Left lung (tissue), 4 donors: ENCODE measurements at regions not wholly inside any gene's neighbourhood (a gene's known extent, or its start where the extent isn't known, plus 50 kb on each side); places are given as distances from the start of the nearest gene placed in this dataset.
A peak's percentile ranks its signal among the peaks of the same experiment; 100 is the strongest.

Experiments
- ATAC-seq: fragments of 200-7000 bp; cut with Tn5 transposase; one replicate; pipeline ENCODE4 v1.9.1; 2020; ENCODE audit warnings: moderate library complexity
- DNase-seq, 4 donors: peaks; one replicate each; pipeline ENCODE4 v3.0.0-alpha.2; 2013 to 2020
- H3K27ac ChIP-seq, 2 donors: fragments of 200-600 bp; sonication (generic) in 1 of 2; one replicate each; pipeline versions ENCODE4 v1.5.0 to v1.8.0; 2020 to 2021
- H3K27me3 ChIP-seq, 2 donors: fragments of 200-600 bp; sonication (generic) in 1 of 2; one replicate each; pipeline versions ENCODE4 v1.5.0 to v1.8.0; 2020 to 2021
- H3K36me3 ChIP-seq, 2 donors: fragments of 200-600 bp; sonication (generic) in 1 of 2; one replicate each; pipeline versions ENCODE4 v1.5.0 to v1.8.0; 2020 to 2021
- H3K4me1 ChIP-seq, 2 donors: fragments of 200-600 bp; one replicate each; pipeline ENCODE4 v1.8.0; 2021
- H3K4me3 ChIP-seq, 2 donors: fragments of 200-600 bp; sonication (generic) in 1 of 2; one replicate each; pipeline versions ENCODE4 v1.5.0 to v1.8.0; 2020 to 2021; ENCODE audit warnings: mild to moderate bottlenecking in 1 of 2
- H3K9me3 ChIP-seq, 2 donors: fragments of 200-600 bp; sonication (generic) in 1 of 2; one replicate each; pipeline versions ENCODE4 v1.5.0 to v1.8.0; 2020 to 2021
- CTCF ChIP-seq, 2 donors: fragments of 200-600 bp; sonication (generic) in 1 of 2; IDR thresholded peaks; one replicate each; pipeline versions ENCODE4 v1.5.0 to v1.8.0; 2021; ENCODE audit warnings: antibody characterized with exemption in 2 of 2
- intact Hi-C, 2 donors: fragments of 100-400 bp; cut with DNase I; formaldehyde crosslinking; loops; one replicate each; pipeline versions ENCODE4 v1.11.2 to v1.14.2; 2022
- donor health status: DM: no; HTN: yes; CAD: no.
- donor health status: DM: no; HTN: no; CAD: no.

GRCh38 chr7:145978769-145979168 is 137.8 kb upstream of the CNTNAP2 start:
- H3K27me3 ChIP-seq: no peaks in the 10 kb centered on the region
- intact Hi-C loops: no loop called here
- H3K27ac ChIP-seq: no peak overlapping the region
- no peak overlapping the region for H3K4me3 ChIP-seq
- no peaks in the 10 kb centered on the region for H3K36me3 ChIP-seq
- no peak for TF ChIP-seq CTCF (IDR thresholded peaks at IDR 0.05)
- no peak for DNase-seq
- H3K4me1 ChIP-seq: no peaks in the 10 kb centered on the region
- no peak for ATAC-seq
- peaks cover 0 to 2% of the 10 kb centered on the region in 2 donors for H3K9me3 ChIP-seq

GRCh38 chr7:145959981-145960380 is 156.6 kb upstream of the CNTNAP2 start:
- Histone ChIP-seq H3K36me3 (no peaks in the 10 kb centered on the region), H3K9me3 (peaks cover 0 to 22% of the 10 kb centered on the region in 2 donors), H3K4me1 (no peaks in the 10 kb centered on the region), H3K27ac (no peak overlapping the region), H3K4me3 (no peak overlapping the region), H3K27me3 (no peaks in the 10 kb centered on the region)
- no peak for DNase-seq
- intact Hi-C loops: no loop called here
- ATAC-seq: no peak
- TF ChIP-seq CTCF (IDR thresholded peaks at IDR 0.05): no peak

- no peak for TF ChIP-seq CTCF (IDR thresholded peaks at IDR 0.05)
- H3K4me3 ChIP-seq: no peak overlapping the region
- H3K9me3 ChIP-seq: peaks cover 0 to 13% of the 10 kb centered on the region in 2 donors
- no peak overlapping the region for H3K27ac ChIP-seq
- intact Hi-C loops: no loop called here
- peak in 1 of 4 donors; percentile 3 for DNase-seq
- no peaks in the 10 kb centered on the region for H3K27me3 ChIP-seq
- no peaks in the 10 kb centered on the region for H3K4me1 ChIP-seq
- H3K36me3 ChIP-seq: no peaks in the 10 kb centered on the region
- no peak for ATAC-seq
Observed at GRCh38 chr7:145957160-145957890, 159.3 kb upstream of the CNTNAP2 start.

- peak in 2 of 4 donors; percentile 41 to 43 for DNase-seq
- no peaks in the 10 kb centered on the region for H3K4me1 ChIP-seq
- no peak for ATAC-seq
- H3K27me3 ChIP-seq: no peaks in the 10 kb centered on the region
- TF ChIP-seq CTCF (IDR thresholded peaks at IDR 0.05): no peak
- peaks cover 0 to 6% of the 10 kb centered on the region in 2 donors for H3K9me3 ChIP-seq
- no peaks in the 10 kb centered on the region for H3K36me3 ChIP-seq
- H3K4me3 ChIP-seq: no peak overlapping the region
- no peak overlapping the region for H3K27ac ChIP-seq
- intact Hi-C loops: no loop called here
Observed at GRCh38 chr7:145951566-145951965, 165.0 kb upstream of the CNTNAP2 start.

GRCh38 chr7:145928937-145929336 is 187.7 kb upstream of the CNTNAP2 start:
- DNase-seq (no peak), ATAC-seq (no peak)
- no peaks in the 10 kb centered on the region for H3K4me1 ChIP-seq
- no peaks in the 10 kb centered on the region for H3K36me3 ChIP-seq
- H3K27ac ChIP-seq: no peak overlapping the region
- intact Hi-C loops: no loop called here
- H3K27me3 ChIP-seq: no peaks in the 10 kb centered on the region
- peaks cover 0 to 22% of the 10 kb centered on the region in 2 donors for H3K9me3 ChIP-seq
- TF ChIP-seq CTCF (IDR thresholded peaks at IDR 0.05): no peak
- H3K4me3 ChIP-seq: no peak overlapping the region
